ENCODE measurements at regions not wholly inside any gene's neighbourhood (a gene's known extent, or its start where the extent isn't known, plus 50 kb on each side); places are given as distances from the start of the nearest gene placed in this dataset.

GRCh38 chr2:133717497-133717896 lies 149.2 kb upstream of the NCKAP5 start:
- ATAC-seq (ENCODE audit: low read depth) (no peak), DNase-seq (no peak)
- H3K4me1 ChIP-seq (ENCODE audit: control insufficient read depth, insufficient read depth, low read length): peaks cover 12% of the 10 kb centered on the region
- H3K23ac ChIP-seq (ENCODE audit: low read depth, low read length): no peak overlapping the region
- H3K9me1 ChIP-seq (ENCODE audit: insufficient read depth, low read length): peaks cover 3% of the 10 kb centered on the region; the same call in 1 of the 2 replicates
- ChIA-PET POLR2A (ENCODE audit: unreplicated experiment) (no interaction called here), CTCF (no interaction called here)
- WGBS, 2 experiments (ENCODE audit: extremely low coverage in 2 of 2, insufficient read length in 1 of 2): no CpG with 5 or more reads among the region's 3 CpGs
- no peak overlapping the region for H4K5ac ChIP-seq (ENCODE audit: low read depth, low read length)
- dilution Hi-C loops (cut with HindIII; ENCODE audit: low sequenced_read_pairs, unreplicated experiment): no loop called here
- H2BK15ac ChIP-seq (ENCODE audit: low read depth, low read length): no peak overlapping the region
- no peaks in the 10 kb centered on the region for H3K9me3 ChIP-seq (ENCODE audit: control insufficient read depth, insufficient read depth, low read length)
- 0 out of 2 replicates have a peak overlapping the region, but pooled peaks have one; percentile 1 for H3K4ac ChIP-seq (ENCODE audit: low read depth, low read length)
- H2AFZ ChIP-seq (replicated peaks; ENCODE audit: low read length, poor library complexity): no peak overlapping the region
- in situ Hi-C loops (cut with MboI; ENCODE audit: low sequenced_read_pairs): no loop called here
- H3K56ac ChIP-seq (ENCODE audit: extremely low read depth, insufficient read depth, low read length): no peak overlapping the region
- no peaks in the 10 kb centered on the region for H3K27me3 ChIP-seq (ENCODE audit: control insufficient read depth, insufficient read depth, low read length)
- no peak overlapping the region for H3K9ac ChIP-seq (ENCODE audit: low read depth, low read length)
- no peak overlapping the region for H3K18ac ChIP-seq (ENCODE audit: low read depth, low read length)
- no peaks in the 10 kb centered on the region for H3K79me1 ChIP-seq (ENCODE audit: low read depth in 1 of 2, low read length in 2 of 2)
- H2BK5ac ChIP-seq (ENCODE audit: low read depth, low read length, poor library complexity, severe bottlenecking): no peak overlapping the region
- H2BK120ac ChIP-seq (ENCODE audit: low read depth, low read length): no peak overlapping the region; the same call in 1 of the 2 replicates
- no peaks in the 10 kb centered on the region for H3K36me3 ChIP-seq (ENCODE audit: control insufficient read depth, insufficient read depth, low read length)
- H3K4me2 ChIP-seq (ENCODE audit: low read depth, low read length): no peak overlapping the region
- no peak overlapping the region for H3K4me3 ChIP-seq (ENCODE audit: insufficient read depth, low read depth, low read length)
- BruUV-seq (replicated peaks): no TSS peak
- no peak for TF ChIP-seq MAFK (IDR thresholded peaks at IDR 0.05; ENCODE audit: low read depth, low read length)
- no peak for TF ChIP-seq NFE2L2 (IDR thresholded peaks at IDR 0.05; ENCODE audit: low read depth, low read length)
- no peak for TF ChIP-seq CHD1 (IDR thresholded peaks at IDR 0.05; ENCODE audit: low read depth, low read length)
- no peak for TF ChIP-seq RFX5 (IDR thresholded peaks at IDR 0.05; ENCODE audit: low read depth, low read length)
- TF ChIP-seq ELK1 (IDR thresholded peaks at IDR 0.05; ENCODE audit: borderline replicate concordance, low read depth, low read length): no peak
- TF ChIP-seq MXI1 (IDR thresholded peaks at IDR 0.05; ENCODE audit: borderline replicate concordance, low read depth, low read length): no peak
- TF ChIP-seq FOS (IDR thresholded peaks at IDR 0.05; ENCODE audit: low read depth, low read length): no peak
- TF ChIP-seq MAZ (IDR thresholded peaks at IDR 0.05; ENCODE audit: borderline replicate concordance, low read depth, low read length): no peak
- no peak for TF ChIP-seq POLR2A (IDR thresholded peaks at IDR 0.05; ENCODE audit: low read depth, low read length)
- no peak for TF ChIP-seq CTCF (conservative IDR thresholded peaks at IDR 0.05; ENCODE audit: low read depth, low read length)
- no peak for TF ChIP-seq SMC3 (IDR thresholded peaks at IDR 0.05; ENCODE audit: low read depth, low read length)
- H3K27ac ChIP-seq (ENCODE audit: insufficient read depth, low read length): no peak overlapping the region
- 0 out of 2 replicates have a peak overlapping the region, but pooled peaks have one; percentile 31 for H2AK5ac ChIP-seq (ENCODE audit: low read depth, low read length)
- peak overlapping the region in 1 of 2 experiments; percentile 51; a peak in 2 of 4 replicates for H4K8ac ChIP-seq (ENCODE audit: low read depth in 2 of 2, low read length in 2 of 2)
- 0 out of 2 replicates have a peak overlapping the region, but pooled peaks have one; percentile 23 for H4K91ac ChIP-seq (ENCODE audit: insufficient read depth, low read depth, low read length)
- intact Hi-C loops (cut with micrococcal nuclease): no loop called here
- no peak overlapping the region; the same call in 1 of the 2 replicates for H2BK20ac ChIP-seq (ENCODE audit: low read depth, low read length)
- no peak overlapping the region for H2AK9ac ChIP-seq (replicated peaks; ENCODE audit: low read depth, low read length, poor library complexity)
- no peaks in the 10 kb centered on the region for H4K20me1 ChIP-seq (ENCODE audit: insufficient read depth, low read length)
- H3K14ac ChIP-seq (replicated peaks; ENCODE audit: low read depth, low read length): peak overlapping the region; percentile 22
